ENCODE measurements at regions not wholly inside any gene's neighbourhood (a gene's known extent, or its start where the extent isn't known, plus 50 kb on each side); places are given as distances from the start of the nearest gene placed in this dataset.

DNA sequence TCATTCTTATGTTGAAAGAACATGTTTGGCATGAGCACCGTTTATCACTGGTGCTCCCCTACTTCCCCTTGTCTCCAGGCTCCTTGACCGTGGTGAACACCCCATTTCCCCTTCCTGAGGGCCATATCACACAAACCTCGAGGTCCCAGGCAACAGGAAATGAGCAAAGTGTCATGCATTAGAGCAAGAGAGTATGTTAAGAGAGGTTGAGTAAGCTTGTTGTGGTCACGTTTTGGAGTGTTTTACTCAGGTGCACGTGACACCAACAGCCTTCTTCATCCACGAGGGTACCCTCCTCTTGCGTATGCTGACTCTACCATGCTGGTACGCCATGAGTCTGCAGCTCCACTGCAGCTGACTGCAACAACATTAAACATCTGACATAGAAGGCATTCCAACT lies 482.2 kb upstream of the NBEA start:
- no TSS peak for BruUV-seq (replicated peaks)
- RAD21 ChIA-PET (ENCODE audit: low non-redundant PET in 1 of 2, low total read pairs in 2 of 2, uncharacterized antibody in 2 of 2, unreplicated experiment in 2 of 2): no interaction called here
- Histone ChIP-seq H2AFZ (ENCODE audit: low read depth, low read length, poor library complexity, severe bottlenecking) (no peak overlapping the region), H3K4me3 (replicated peaks in 1 of 2; ENCODE audit: low read depth in 1 of 2, low read length in 2 of 2) (no peak overlapping the region), H3K4me1 (ENCODE audit: control insufficient read depth in 1 of 2, insufficient read depth in 2 of 2, low read length in 2 of 2) (peaks cover 9 to 12% of the 10 kb centered on the region in 2 experiments), H3K36me3 (ENCODE audit: control insufficient read depth in 1 of 2, insufficient read depth in 2 of 2, low read length in 2 of 2) (no peaks in the 10 kb centered on the region), H3K27me3 (ENCODE audit: insufficient read depth, low read length) (no peaks in the 10 kb centered on the region), H3K9me3 (ENCODE audit: control insufficient read depth in 1 of 2, insufficient read depth in 1 of 2, low read depth in 1 of 2, low read length in 2 of 2) (no peaks in the 10 kb centered on the region), H3K9ac (ENCODE audit: low read length) (no peak overlapping the region), H4K20me1 (ENCODE audit: insufficient read depth) (no peaks in the 10 kb centered on the region), H3K27ac (ENCODE audit: low read depth, low read length) (no peak overlapping the region), H3K4me2 (ENCODE audit: low read length) (no peak overlapping the region), H3K9me2 (ENCODE audit: insufficient read depth) (no peaks in the 10 kb centered on the region), H3K79me2 (ENCODE audit: insufficient read depth, low read length) (no peaks in the 10 kb centered on the region)
- intact Hi-C loops (cut with micrococcal nuclease): no loop called here
- TF ChIP-seq POLR2AphosphoS5 (IDR thresholded peaks at IDR 0.05; ENCODE audit: low read depth, low read length) (no peak), SP1 (IDR thresholded peaks at IDR 0.05; ENCODE audit: low read depth) (no peak), YY1 (IDR thresholded peaks at IDR 0.05; ENCODE audit: extremely low read depth, insufficient replicate concordance, low read depth, low read length) (no peak), POLR2A (IDR thresholded peaks at IDR 0.05; ENCODE audit: borderline replicate concordance, extremely low read depth, insufficient read depth, insufficient read length) (no peak), RAD21 (IDR thresholded peaks at IDR 0.05; ENCODE audit: low read depth) (no peak), ELF1 (IDR thresholded peaks at IDR 0.05; ENCODE audit: borderline replicate concordance, low read depth) (no peak), ZFX (IDR thresholded peaks at IDR 0.05) (no peak), TCF7L2 (IDR thresholded peaks at IDR 0.05; ENCODE audit: borderline replicate concordance, extremely low read depth, insufficient read depth, insufficient read length) (no peak), FOSL1 (IDR thresholded peaks at IDR 0.05; ENCODE audit: low read depth) (no peak), SRF (IDR thresholded peaks at IDR 0.05; ENCODE audit: low read depth) (no peak), CEBPB (IDR thresholded peaks at IDR 0.05; ENCODE audit: low read depth) (no peak)
- TF ChIP-seq, protein P1, sequence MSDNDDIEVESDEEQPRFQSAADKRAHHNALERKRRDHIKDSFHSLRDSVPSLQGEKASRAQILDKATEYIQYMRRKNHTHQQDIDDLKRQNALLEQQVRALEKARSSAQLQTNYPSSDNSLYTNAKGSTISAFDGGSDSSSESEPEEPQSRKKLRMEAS (IDR thresholded peaks at IDR 0.05): no peak
- TF ChIP-seq, protein P2, sequence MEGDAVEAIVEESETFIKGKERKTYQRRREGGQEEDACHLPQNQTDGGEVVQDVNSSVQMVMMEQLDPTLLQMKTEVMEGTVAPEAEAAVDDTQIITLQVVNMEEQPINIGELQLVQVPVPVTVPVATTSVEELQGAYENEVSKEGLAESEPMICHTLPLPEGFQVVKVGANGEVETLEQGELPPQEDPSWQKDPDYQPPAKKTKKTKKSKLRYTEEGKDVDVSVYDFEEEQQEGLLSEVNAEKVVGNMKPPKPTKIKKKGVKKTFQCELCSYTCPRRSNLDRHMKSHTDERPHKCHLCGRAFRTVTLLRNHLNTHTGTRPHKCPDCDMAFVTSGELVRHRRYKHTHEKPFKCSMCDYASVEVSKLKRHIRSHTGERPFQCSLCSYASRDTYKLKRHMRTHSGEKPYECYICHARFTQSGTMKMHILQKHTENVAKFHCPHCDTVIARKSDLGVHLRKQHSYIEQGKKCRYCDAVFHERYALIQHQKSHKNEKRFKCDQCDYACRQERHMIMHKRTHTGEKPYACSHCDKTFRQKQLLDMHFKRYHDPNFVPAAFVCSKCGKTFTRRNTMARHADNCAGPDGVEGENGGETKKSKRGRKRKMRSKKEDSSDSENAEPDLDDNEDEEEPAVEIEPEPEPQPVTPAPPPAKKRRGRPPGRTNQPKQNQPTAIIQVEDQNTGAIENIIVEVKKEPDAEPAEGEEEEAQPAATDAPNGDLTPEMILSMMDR (IDR thresholded peaks at IDR 0.05 in 2 of 3, conservative IDR thresholded peaks at IDR 0.05 in 1 of 3; ENCODE audit: borderline replicate concordance in 1 of 3, insufficient read depth in 1 of 3, low read depth in 2 of 3, low read length in 2 of 3): no peak
- DNase-seq (ENCODE audit: low read depth, low spot score) (no peak), ATAC-seq (no peak)
- CTCF ChIA-PET: no interaction called here
- POLR2A ChIA-PET: no interaction called here
